Stomach (tissue), 4 donors: ENCODE measurements at regions not wholly inside any gene's neighbourhood (a gene's known extent, or its start where the extent isn't known, plus 50 kb on each side); places are given as distances from the start of the nearest gene placed in this dataset.

Experiments used
- EP300 ChIP-seq: sonication (generic); formaldehyde crosslinking; IDR thresholded peaks from one replicate; pipeline ENCODE4 v1.6.1; 2017; ENCODE audit warnings: antibody characterized with exemption
- POLR2A ChIP-seq, 4 donors: fragments of 450-650 bp; IDR thresholded peaks; one replicate each; pipeline ENCODE4 v1.6.1; 2016; ENCODE audit warnings: antibody characterized with exemption in 4 of 4, control low read depth in 2 of 4, mild to moderate bottlenecking in 1 of 4, moderate library complexity in 1 of 4
- TF ChIP-seq, protein P1 (sequence below), 7 experiments: fragments of 450-650 bp in 4 of 7; fragments of 200-600 bp in 3 of 7; sonication (generic) in 3 of 7; IDR thresholded peaks; one replicate each; pipeline ENCODE4 v1.5.1; 2016 to 2019; ENCODE audit warnings: antibody characterized with exemption in 7 of 7, control low read depth in 2 of 7, mild to moderate bottlenecking in 1 of 7

GRCh38 chr2:118510807-118511206 lies 336.6 kb downstream of the EN1 start:
- TF ChIP-seq, protein P1, sequence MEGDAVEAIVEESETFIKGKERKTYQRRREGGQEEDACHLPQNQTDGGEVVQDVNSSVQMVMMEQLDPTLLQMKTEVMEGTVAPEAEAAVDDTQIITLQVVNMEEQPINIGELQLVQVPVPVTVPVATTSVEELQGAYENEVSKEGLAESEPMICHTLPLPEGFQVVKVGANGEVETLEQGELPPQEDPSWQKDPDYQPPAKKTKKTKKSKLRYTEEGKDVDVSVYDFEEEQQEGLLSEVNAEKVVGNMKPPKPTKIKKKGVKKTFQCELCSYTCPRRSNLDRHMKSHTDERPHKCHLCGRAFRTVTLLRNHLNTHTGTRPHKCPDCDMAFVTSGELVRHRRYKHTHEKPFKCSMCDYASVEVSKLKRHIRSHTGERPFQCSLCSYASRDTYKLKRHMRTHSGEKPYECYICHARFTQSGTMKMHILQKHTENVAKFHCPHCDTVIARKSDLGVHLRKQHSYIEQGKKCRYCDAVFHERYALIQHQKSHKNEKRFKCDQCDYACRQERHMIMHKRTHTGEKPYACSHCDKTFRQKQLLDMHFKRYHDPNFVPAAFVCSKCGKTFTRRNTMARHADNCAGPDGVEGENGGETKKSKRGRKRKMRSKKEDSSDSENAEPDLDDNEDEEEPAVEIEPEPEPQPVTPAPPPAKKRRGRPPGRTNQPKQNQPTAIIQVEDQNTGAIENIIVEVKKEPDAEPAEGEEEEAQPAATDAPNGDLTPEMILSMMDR (IDR thresholded peaks at IDR 0.05) = no peak
- TF ChIP-seq EP300 (no peak), POLR2A (IDR thresholded peaks at IDR 0.05) (no peak)
